Heart left ventricle (tissue), 16 donors: ENCODE measurements at regions not wholly inside any gene's neighbourhood (a gene's known extent, or its start where the extent isn't known, plus 50 kb on each side); places are given as distances from the start of the nearest gene placed in this dataset.

Experiments used
- ATAC-seq, 4 donors: fragments of 200-7000 bp; cut with Tn5 transposase; one replicate each; pipeline ENCODE4 v1.9.1; 2020 to 2022; ENCODE audit warnings: moderate library complexity in 4 of 4, mild to moderate bottlenecking in 3 of 4, moderate number of reproducible peaks in 1 of 4
- DNase-seq, 5 donors: peaks; one replicate each; pipeline ENCODE4 v3.0.0-alpha.2; 2020
- H3K27ac ChIP-seq, 12 donors: fragments of 200-600 bp; sonication (generic) in 4 of 12; one replicate each; pipeline versions ENCODE4 v1.5.0 to v1.8.0; 2016 to 2022; ENCODE audit warnings: mild to moderate bottlenecking in 2 of 12
- H3K27me3 ChIP-seq, 9 donors: fragments of 200-600 bp; sonication (generic) in 2 of 9; one replicate each; pipeline versions ENCODE4 v1.5.1 to v1.8.0; 2016 to 2022; ENCODE audit warnings: mild to moderate bottlenecking in 3 of 9
- H3K36me3 ChIP-seq, 9 donors: fragments of 200-600 bp; sonication (generic) in 2 of 9; one replicate each; pipeline versions ENCODE4 v1.5.0 to v1.8.0; 2018 to 2022; ENCODE audit warnings: mild to moderate bottlenecking in 2 of 9
- H3K4me1 ChIP-seq, 12 donors: fragments of 200-600 bp; sonication (generic) in 4 of 12; one replicate each; pipeline versions ENCODE4 v1.5.0 to v1.8.0; 2016 to 2022; ENCODE audit warnings: mild to moderate bottlenecking in 3 of 12
- H3K4me3 ChIP-seq, 12 donors: fragments of 200-600 bp; sonication (generic) in 4 of 12; one replicate each; pipeline versions ENCODE4 v1.5.0 to v1.8.0; 2017 to 2022; ENCODE audit warnings: mild to moderate bottlenecking in 9 of 12, moderate library complexity in 4 of 12
- H3K9me3 ChIP-seq, 12 donors: fragments of 200-600 bp; sonication (generic) in 4 of 12; one replicate each; pipeline versions ENCODE4 v1.5.0 to v1.8.0; 2016 to 2022; ENCODE audit warnings: mild to moderate bottlenecking in 1 of 12
- POLR2A ChIP-seq, 2 donors: fragments of 450-650 bp; IDR thresholded peaks; one replicate each; pipeline ENCODE4 v1.6.1; 2017; ENCODE audit warnings: antibody characterized with exemption in 2 of 2, mild to moderate bottlenecking in 2 of 2, moderate library complexity in 2 of 2
- WGBS, 4 donors: extraction: QIAGEN DNeasy Blood & Tissue Kit in 2 of 4; methylation state at CpG; one replicate each; pipeline versions ENCODE4 v1.1.5 to v1.1.7; 2013 to 2018; 5-methylcytosine and 5-hydroxymethylcytosine counted together
- intact Hi-C, 10 donors: fragments of 100-400 bp; cut with DNase I; formaldehyde crosslinking; loops; one replicate each; pipeline versions ENCODE4 v1.11.1 to v1.14.2; 2022
- TF ChIP-seq, protein P1 (sequence below), 12 donors: fragments of 200-600 bp; sonication (generic) in 4 of 12; IDR thresholded peaks; one replicate each; pipeline versions ENCODE4 v1.5.0 to v1.8.0; 2018 to 2022; ENCODE audit warnings: antibody characterized with exemption in 12 of 12, mild to moderate bottlenecking in 5 of 12
- donor health status: ischemic (EF 13 %, LVEDD 7.1; RV severe dilation, severe dysfunction).
- donor health status: healthy with polysubstance abuse.
- donor health status: DM: no; HTN: yes; CAD: no.
- donor health status: DM: no; HTN: no; CAD: no.
- donor health status: ischemic (EF 25% LVEDD 6.9; RV normal size, moderate dysfunction).
- donor health status: ischemic (EF 25% LVEDD 5.7; RV mildly dilated, moderate dysfunction).
- donor health status: healthy.
- donor health status: DM: yes; HTN: yes; CAD: no.
- donor health status: ischemic (EF 35%, LVEDD 5.7; RV mildly dilated, moderate dysfunction).
- donor health status: nonischemic (EF 11% LVEDD 7.7; RV severe dilation, severe dysfunction).
- donor health status: DM: yes; HTN: yes; CAD: no.
- donor health status: PGD.
- donor health status: ischemic (EF 29% LVEDD 5.4; RV normal size, mild dysfunction).
- donor health status: nonischemic (EF 23%, LVEDD 6.1; RV moderate dilation, normal function).

- H3K36me3 ChIP-seq, result no peaks in the 10 kb centered on the region
- intact Hi-C loops, result no loop called here
- H3K4me1 ChIP-seq, result no peaks in the 10 kb centered on the region
- no peak overlapping the region for H3K4me3 ChIP-seq
- TF ChIP-seq POLR2A (IDR thresholded peaks at IDR 0.05), result no peak
- TF ChIP-seq, protein P1, sequence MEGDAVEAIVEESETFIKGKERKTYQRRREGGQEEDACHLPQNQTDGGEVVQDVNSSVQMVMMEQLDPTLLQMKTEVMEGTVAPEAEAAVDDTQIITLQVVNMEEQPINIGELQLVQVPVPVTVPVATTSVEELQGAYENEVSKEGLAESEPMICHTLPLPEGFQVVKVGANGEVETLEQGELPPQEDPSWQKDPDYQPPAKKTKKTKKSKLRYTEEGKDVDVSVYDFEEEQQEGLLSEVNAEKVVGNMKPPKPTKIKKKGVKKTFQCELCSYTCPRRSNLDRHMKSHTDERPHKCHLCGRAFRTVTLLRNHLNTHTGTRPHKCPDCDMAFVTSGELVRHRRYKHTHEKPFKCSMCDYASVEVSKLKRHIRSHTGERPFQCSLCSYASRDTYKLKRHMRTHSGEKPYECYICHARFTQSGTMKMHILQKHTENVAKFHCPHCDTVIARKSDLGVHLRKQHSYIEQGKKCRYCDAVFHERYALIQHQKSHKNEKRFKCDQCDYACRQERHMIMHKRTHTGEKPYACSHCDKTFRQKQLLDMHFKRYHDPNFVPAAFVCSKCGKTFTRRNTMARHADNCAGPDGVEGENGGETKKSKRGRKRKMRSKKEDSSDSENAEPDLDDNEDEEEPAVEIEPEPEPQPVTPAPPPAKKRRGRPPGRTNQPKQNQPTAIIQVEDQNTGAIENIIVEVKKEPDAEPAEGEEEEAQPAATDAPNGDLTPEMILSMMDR (IDR thresholded peaks at IDR 0.05), result no peak
- DNase-seq, result no peak
- peaks cover 0 to 7% (median 0%) of the 10 kb centered on the region in 9 donors for H3K27me3 ChIP-seq
- no peak overlapping the region for H3K27ac ChIP-seq
- ATAC-seq, result no peak
- 62 to 77% (median 68%) methylated on average over 3 of the region's 3 CpGs for WGBS, 4 donors
- peaks cover 0 to 6% (median 0%) of the 10 kb centered on the region in 12 donors for H3K9me3 ChIP-seq
Measured at GRCh38 chr10:120253131-120253530, 203.9 kb upstream of the PLPP4 start.

DNA sequence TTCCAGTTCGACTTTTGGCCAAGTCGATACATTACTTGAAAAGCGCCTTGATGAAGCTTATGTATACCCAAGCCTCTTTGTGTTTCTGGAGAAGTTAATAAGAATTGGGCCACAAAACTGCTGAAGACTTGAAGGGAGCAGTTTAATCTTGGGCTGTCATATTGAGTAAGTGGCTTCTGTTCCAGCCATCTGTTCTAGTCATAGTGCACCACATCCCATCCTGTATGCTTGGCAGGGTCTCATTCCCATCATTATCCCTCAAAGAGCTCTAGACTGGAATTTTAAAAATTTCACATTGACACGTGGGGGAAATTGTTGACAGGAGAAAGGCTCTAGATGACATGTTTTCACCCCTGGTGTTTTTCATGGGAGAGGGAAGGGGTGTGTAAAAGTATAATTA, 196.6 kb upstream of the PLPP4 start:
- ATAC-seq, result no peak
- no peak for DNase-seq
- H3K4me1 ChIP-seq, result no peaks in the 10 kb centered on the region
- H3K4me3 ChIP-seq, result no peak overlapping the region
- H3K27ac ChIP-seq, result no peak overlapping the region
- no peaks in the 10 kb centered on the region for H3K27me3 ChIP-seq
- TF ChIP-seq POLR2A (IDR thresholded peaks at IDR 0.05), result no peak
- TF ChIP-seq, protein P1 (IDR thresholded peaks at IDR 0.05), result no peak
- peaks cover 0 to 6% (median 0%) of the 10 kb centered on the region in 12 donors for H3K9me3 ChIP-seq
- no peaks in the 10 kb centered on the region for H3K36me3 ChIP-seq
- 67 to 78% (median 73%) methylated on average over 4 of the region's 4 CpGs for WGBS, 4 donors
- intact Hi-C loops, result no loop called here

DNA sequence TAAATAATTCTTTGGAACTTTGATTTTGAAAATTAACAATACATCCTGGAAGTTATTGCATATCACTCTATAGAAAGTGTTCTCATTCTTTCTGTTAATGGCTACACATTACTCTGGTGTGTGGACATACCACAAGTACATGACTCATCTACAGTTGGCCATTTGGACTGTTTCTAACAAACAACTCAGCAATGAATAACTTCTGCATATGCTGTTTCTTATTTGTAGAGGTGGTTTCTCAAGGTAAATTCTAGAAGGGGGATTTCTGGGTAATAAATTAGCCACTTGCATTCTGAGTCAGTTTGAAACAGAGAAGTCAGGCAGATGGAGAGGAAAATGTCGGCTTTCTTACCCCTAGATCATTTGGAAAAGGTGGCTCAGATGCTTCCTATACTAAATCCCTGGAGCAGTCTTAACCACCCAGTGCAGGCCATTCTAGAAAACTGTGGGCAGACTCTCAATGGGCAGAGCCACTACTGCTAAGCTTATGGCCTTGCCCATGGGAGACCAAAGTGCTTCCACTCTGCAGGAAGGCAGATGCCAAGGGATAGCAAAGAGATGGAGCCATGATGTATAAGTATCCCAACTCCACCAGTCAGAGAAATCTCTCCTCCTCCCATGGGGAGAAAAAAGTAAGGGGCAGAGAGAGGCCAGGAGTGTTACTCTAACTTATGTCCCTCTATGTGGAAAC, 194.0 kb upstream of the PLPP4 start:
- DNase-seq (no peak), ATAC-seq (no peak)
- Histone ChIP-seq H3K27ac (no peak overlapping the region), H3K9me3 (no peaks in the 10 kb centered on the region), H3K36me3 (no peaks in the 10 kb centered on the region), H3K4me1 (no peaks in the 10 kb centered on the region), H3K27me3 (no peaks in the 10 kb centered on the region), H3K4me3 (no peak overlapping the region)
- intact Hi-C loops, result no loop called here
- TF ChIP-seq, protein P1 (IDR thresholded peaks at IDR 0.05), result no peak
- no peak for TF ChIP-seq POLR2A (IDR thresholded peaks at IDR 0.05)
- 69 to 95% (median 72%) methylated on average over 1 of the region's 1 CpG for WGBS, 4 donors

DNA sequence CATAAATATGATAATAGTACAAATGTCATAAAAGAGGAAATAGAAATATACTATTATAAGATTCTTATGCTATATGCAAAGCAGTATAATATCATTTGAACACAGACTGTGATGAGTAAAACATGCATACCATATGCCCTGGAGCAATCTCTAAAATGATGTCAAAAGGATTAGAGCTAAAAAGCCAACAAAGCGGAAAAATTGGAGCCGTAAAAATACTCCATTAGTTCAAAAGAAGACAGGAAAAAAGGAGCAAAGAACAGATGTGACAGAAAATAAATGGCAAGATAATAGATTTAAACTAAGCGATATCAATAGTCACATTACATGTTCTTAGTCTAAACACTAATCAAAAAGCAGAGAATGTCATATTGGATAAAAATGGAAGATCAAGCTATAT, 191.0 kb upstream of the PLPP4 start:
- WGBS, 4 donors, result 91 to 93% (median 92%) methylated on average over 3 of the region's 3 CpGs

More for the DNA sequence above, 191.0 kb upstream of the PLPP4 start:
- no peak for DNase-seq
- Histone ChIP-seq H3K27ac (no peak overlapping the region), H3K4me3 (no peak overlapping the region), H3K4me1 (no peaks in the 10 kb centered on the region), H3K9me3 (peaks cover 0 to 18% (median 0%) of the 10 kb centered on the region in 12 donors), H3K27me3 (no peaks in the 10 kb centered on the region), H3K36me3 (no peaks in the 10 kb centered on the region)
- ATAC-seq, result no peak
- TF ChIP-seq, protein P1 (IDR thresholded peaks at IDR 0.05), result no peak
- TF ChIP-seq POLR2A (IDR thresholded peaks at IDR 0.05), result no peak
- intact Hi-C loops, result no loop called here
